Stomach (tissue), 8 donors: ENCODE measurements at regions not wholly inside any gene's neighbourhood (a gene's known extent, or its start where the extent isn't known, plus 50 kb on each side); places are given as distances from the start of the nearest gene placed in this dataset.

Source experiments
- DNase-seq, 2 donors: peaks; one replicate each; pipeline versions ENCODE4 v3.0.0 to v3.0.0-alpha.2; 2013 to 2019
- H3K27ac ChIP-seq, 5 donors: fragments of 200-600 bp in 4 of 5; sonication (generic) in 4 of 5; one replicate each; pipeline ENCODE4 v1.5.1; 2013 to 2019; ENCODE audit warnings: mild to moderate bottlenecking in 1 of 5, moderate library complexity in 1 of 5
- H3K27me3 ChIP-seq, 3 donors: fragments of 200-600 bp; sonication (generic); one replicate each; pipeline ENCODE4 v1.5.1; 2017 to 2019; ENCODE audit warnings: mixed run types in 1 of 3
- H3K36me3 ChIP-seq, 4 donors: fragments of 200-600 bp; sonication (generic); 1 replicate in 3 of 4; 2 replicates in 1 of 4; pipeline ENCODE4 v1.5.1; 2016 to 2019
- H3K4me1 ChIP-seq, 4 donors: fragments of 200-600 bp; sonication (generic); one replicate each; pipeline ENCODE4 v1.5.1; 2016 to 2019
- H3K4me3 ChIP-seq, 4 donors: fragments of 200-600 bp; sonication (generic) in 3 of 4; one replicate each; pipeline ENCODE4 v1.5.1; 2016 to 2019; ENCODE audit warnings: mild to moderate bottlenecking in 1 of 4
- H3K9me3 ChIP-seq, 4 donors: fragments of 200-600 bp; sonication (generic); one replicate each; pipeline ENCODE4 v1.5.1; 2016 to 2019
- EP300 ChIP-seq: sonication (generic); formaldehyde crosslinking; IDR thresholded peaks from one replicate; pipeline ENCODE4 v1.6.1; 2017; ENCODE audit warnings: antibody characterized with exemption
- POLR2A ChIP-seq, 4 donors: fragments of 450-650 bp; IDR thresholded peaks; one replicate each; pipeline ENCODE4 v1.6.1; 2016; ENCODE audit warnings: antibody characterized with exemption in 4 of 4, control low read depth in 2 of 4, mild to moderate bottlenecking in 1 of 4, moderate library complexity in 1 of 4
- POLR2AphosphoS5 ChIP-seq, 3 donors: sonication (generic); formaldehyde crosslinking; IDR thresholded peaks; one replicate each; pipeline ENCODE4 v1.6.1; 2016; ENCODE audit warnings: antibody characterized with exemption in 3 of 3
- WGBS, 5 donors: extraction: QIAGEN DNeasy Blood & Tissue Kit in 3 of 5; methylation state at CpG; one replicate each; pipeline versions ENCODE4 v1.1.5 to v1.1.7; 2013 to 2018; 5-methylcytosine and 5-hydroxymethylcytosine counted together
- intact Hi-C: fragments of 100-400 bp; cut with DNase I; formaldehyde crosslinking; loops from one replicate; pipeline ENCODE4 v1.15.1; 2023; ENCODE audit warnings: low total_unique reads
- TF ChIP-seq, protein P1 (sequence below), 7 experiments: fragments of 450-650 bp in 4 of 7; fragments of 200-600 bp in 3 of 7; sonication (generic) in 3 of 7; IDR thresholded peaks; one replicate each; pipeline ENCODE4 v1.5.1; 2016 to 2019; ENCODE audit warnings: antibody characterized with exemption in 7 of 7, control low read depth in 2 of 7, mild to moderate bottlenecking in 1 of 7
- donor health status: healthy with polysubstance abuse.
- donor health status: Bipolar disorder and iron deficiency.
- donor health status: healthy.

DNA sequence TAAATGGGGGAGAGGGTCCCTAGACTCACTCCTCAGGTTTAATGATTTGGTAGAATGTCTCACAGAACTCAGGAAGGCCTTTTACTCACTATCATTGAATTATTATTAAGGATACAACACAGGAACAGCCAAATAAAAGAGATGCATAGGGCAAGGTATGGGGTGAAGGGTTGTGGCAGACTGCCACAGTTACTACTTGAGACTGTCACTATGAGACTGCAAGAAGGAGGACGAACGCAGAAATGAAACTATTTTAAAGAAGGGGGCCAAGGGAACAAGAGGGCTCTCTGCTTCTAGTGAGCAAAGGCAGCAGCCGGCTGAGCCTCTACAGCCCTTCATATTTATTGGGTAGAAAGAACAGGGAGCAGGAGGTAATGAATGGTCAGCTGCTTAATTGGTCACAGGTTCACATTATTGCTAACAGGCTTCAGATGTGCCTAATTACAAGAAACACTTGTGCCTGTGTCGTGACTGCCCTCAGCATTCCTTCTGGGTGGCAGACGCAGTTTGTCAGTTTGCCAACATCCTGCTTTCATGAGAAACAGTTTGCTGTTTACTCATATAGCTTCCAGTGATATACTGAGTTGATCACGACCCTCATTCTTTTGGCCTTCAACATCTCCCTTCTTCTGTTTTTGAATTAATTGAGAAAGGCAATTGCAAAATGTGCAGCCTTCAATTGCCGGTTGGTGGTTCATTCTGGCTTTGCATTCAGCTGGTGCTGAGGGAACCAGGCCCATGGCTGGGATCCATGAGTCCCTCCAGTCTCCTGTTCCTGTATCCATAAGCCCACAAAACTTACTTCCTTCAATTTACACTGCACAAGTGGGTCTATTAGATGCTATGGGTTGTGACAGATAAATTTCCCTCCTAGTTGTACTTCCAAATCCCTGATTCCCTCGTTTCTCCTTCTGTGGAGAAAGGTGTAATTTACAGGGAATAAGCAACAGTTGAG is 82.8 kb upstream of the PLEKHG7 start:
- Histone ChIP-seq H3K27ac (no peak overlapping the region), H3K4me3 (no peak overlapping the region), H3K4me1 (no peaks in the 10 kb centered on the region), H3K27me3 (no peaks in the 10 kb centered on the region), H3K36me3 (no peaks in the 10 kb centered on the region), H3K9me3 (no peaks in the 10 kb centered on the region)
- WGBS, 5 donors, result 55 to 71% (median 60%) methylated on average over 8 of the region's 8 CpGs
- DNase-seq, result no peak
- TF ChIP-seq, protein P1, sequence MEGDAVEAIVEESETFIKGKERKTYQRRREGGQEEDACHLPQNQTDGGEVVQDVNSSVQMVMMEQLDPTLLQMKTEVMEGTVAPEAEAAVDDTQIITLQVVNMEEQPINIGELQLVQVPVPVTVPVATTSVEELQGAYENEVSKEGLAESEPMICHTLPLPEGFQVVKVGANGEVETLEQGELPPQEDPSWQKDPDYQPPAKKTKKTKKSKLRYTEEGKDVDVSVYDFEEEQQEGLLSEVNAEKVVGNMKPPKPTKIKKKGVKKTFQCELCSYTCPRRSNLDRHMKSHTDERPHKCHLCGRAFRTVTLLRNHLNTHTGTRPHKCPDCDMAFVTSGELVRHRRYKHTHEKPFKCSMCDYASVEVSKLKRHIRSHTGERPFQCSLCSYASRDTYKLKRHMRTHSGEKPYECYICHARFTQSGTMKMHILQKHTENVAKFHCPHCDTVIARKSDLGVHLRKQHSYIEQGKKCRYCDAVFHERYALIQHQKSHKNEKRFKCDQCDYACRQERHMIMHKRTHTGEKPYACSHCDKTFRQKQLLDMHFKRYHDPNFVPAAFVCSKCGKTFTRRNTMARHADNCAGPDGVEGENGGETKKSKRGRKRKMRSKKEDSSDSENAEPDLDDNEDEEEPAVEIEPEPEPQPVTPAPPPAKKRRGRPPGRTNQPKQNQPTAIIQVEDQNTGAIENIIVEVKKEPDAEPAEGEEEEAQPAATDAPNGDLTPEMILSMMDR (IDR thresholded peaks at IDR 0.05), result no peak
- TF ChIP-seq POLR2AphosphoS5 (IDR thresholded peaks at IDR 0.05) (no peak), POLR2A (IDR thresholded peaks at IDR 0.05) (no peak), EP300 (no peak)
- intact Hi-C loops, result no loop called here

DNA sequence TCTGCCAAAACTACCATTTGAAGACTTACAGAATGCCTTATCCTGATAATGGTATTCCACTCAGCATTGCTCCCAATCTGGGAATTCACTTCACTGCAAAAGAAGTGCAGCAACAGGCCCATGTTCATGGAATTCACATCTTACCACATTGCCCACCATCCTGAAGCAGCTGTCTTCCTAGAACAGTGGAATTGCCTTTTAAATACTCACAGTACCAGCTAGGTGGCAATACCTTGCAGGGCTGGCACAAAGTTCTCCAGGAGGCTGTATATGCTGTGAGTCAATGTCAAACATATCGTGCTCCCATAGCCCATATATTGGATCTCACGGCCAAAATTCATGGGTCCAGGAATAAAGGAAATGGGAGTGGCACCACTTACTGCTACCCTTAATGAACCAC is 83.8 kb upstream of the PLEKHG7 start:
- H3K4me3 ChIP-seq, result no peak overlapping the region
- H3K4me1 ChIP-seq, result no peaks in the 10 kb centered on the region
- WGBS, 5 donors, result 82 to 95% (median 89%) methylated on average over 2 of the region's 2 CpGs
- H3K36me3 ChIP-seq, result no peaks in the 10 kb centered on the region
- intact Hi-C loops, result no loop called here
- H3K27me3 ChIP-seq, result no peaks in the 10 kb centered on the region
- TF ChIP-seq, protein P1 (IDR thresholded peaks at IDR 0.05), result no peak
- TF ChIP-seq POLR2A (IDR thresholded peaks at IDR 0.05), result no peak
- TF ChIP-seq POLR2AphosphoS5 (IDR thresholded peaks at IDR 0.05), result no peak
- no peak for TF ChIP-seq EP300
- DNase-seq, result no peak
- no peak overlapping the region for H3K27ac ChIP-seq
- no peaks in the 10 kb centered on the region for H3K9me3 ChIP-seq

DNA sequence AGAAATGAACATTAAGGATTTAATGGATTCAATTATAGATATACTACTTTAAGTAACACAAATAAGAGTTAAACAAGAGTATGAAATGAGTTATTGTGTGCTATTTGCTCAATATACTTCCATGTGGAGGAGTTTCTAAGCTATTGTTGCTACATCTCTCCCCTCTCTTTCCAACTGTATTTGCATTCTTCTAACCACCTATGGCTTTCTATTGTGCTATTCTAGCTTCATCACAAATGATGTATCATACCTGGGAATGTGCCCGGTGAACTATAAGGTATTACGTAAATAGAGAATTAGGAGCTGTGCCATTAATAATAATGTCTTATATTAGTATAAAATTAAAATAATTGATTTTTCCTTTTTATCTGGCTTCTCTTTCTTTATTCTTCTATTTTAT is 87.1 kb upstream of the PLEKHG7 start:
- intact Hi-C loops, result no loop called here
- 80 to 87% (median 87%) methylated on average over 2 of the region's 2 CpGs for WGBS, 5 donors
- no peak overlapping the region for H3K4me3 ChIP-seq
- H3K36me3 ChIP-seq, result no peaks in the 10 kb centered on the region
- no peaks in the 10 kb centered on the region for H3K27me3 ChIP-seq
- no peak for DNase-seq
- H3K4me1 ChIP-seq, result no peaks in the 10 kb centered on the region
- H3K9me3 ChIP-seq, result no peaks in the 10 kb centered on the region
- no peak for TF ChIP-seq EP300
- TF ChIP-seq, protein P1 (IDR thresholded peaks at IDR 0.05), result no peak
- no peak overlapping the region for H3K27ac ChIP-seq

DNA sequence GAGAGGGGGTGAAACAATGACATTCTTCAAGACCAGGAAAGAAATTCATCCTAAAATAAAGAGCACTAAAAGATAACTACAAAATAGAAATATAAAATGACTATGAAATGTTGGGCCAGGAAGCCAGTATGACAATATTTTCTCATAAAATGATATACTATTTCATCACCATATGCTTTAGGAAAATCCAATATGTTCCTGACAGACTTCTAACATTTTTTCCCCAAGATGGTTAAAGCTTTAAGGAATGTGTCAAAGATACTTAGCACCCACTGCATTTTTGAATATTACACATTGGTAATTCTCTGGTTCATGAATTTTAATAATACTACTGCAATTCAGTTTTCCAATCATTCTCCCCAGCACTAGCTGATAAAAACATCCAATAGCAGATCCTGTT is 87.7 kb upstream of the PLEKHG7 start:
- intact Hi-C loops, result no loop called here
- no peak for DNase-seq
- TF ChIP-seq, protein P1 (IDR thresholded peaks at IDR 0.05), result no peak
- no peak for TF ChIP-seq POLR2AphosphoS5 (IDR thresholded peaks at IDR 0.05)
- TF ChIP-seq POLR2A (IDR thresholded peaks at IDR 0.05), result no peak
- no peak for TF ChIP-seq EP300
- no peaks in the 10 kb centered on the region for H3K36me3 ChIP-seq
- no peaks in the 10 kb centered on the region for H3K4me1 ChIP-seq
- no peak overlapping the region for H3K27ac ChIP-seq
- no peaks in the 10 kb centered on the region for H3K27me3 ChIP-seq
- H3K9me3 ChIP-seq, result no peaks in the 10 kb centered on the region
- no peak overlapping the region for H3K4me3 ChIP-seq
